ENCODE measurements at regions not wholly inside any gene's neighbourhood (a gene's known extent, or its start where the extent isn't known, plus 50 kb on each side); places are given as distances from the start of the nearest gene placed in this dataset.

- TF ChIP-seq CTCF (IDR thresholded peaks at IDR 0.05) (no peak), POLR2A (IDR thresholded peaks at IDR 0.05) (no peak)
These were observed 145.6 kb upstream of the KCNIP4 start for GRCh38 chr4:22094217-22094616.
